H1 (cell line): ENCODE measurements at regions not wholly inside any gene's neighbourhood (a gene's known extent, or its start where the extent isn't known, plus 50 kb on each side); places are given as distances from the start of the nearest gene placed in this dataset.

Experiments
- BCL11A ChIP-seq, 2 experiments: IDR thresholded peaks; one replicate each; pipeline ENCODE4 v1.6.1; 2011; ENCODE audit warnings: low read depth in 2 of 2, low read length in 2 of 2, mild to moderate bottlenecking in 2 of 2
- CHD7 ChIP-seq: fragments of 300-600 bp; sonication (generic); IDR thresholded peaks from 2 replicates; pipeline ENCODE4 v1.7.1; 2012; ENCODE audit warnings: low read length, moderate library complexity, mild to moderate bottlenecking, inconsistent platforms; ENCODE audit not compliant: insufficient replicate concordance

GRCh38 chrX:39982948-39983347, 114.8 kb downstream of the BCOR start (continued):
- no peak for TF ChIP-seq CHD7
- TF ChIP-seq BCL11A (IDR thresholded peaks at IDR 0.05; ENCODE audit: low read depth in 2 of 2, low read length in 2 of 2) = no peak
